Gastrocnemius medialis (tissue), 4 donors: ENCODE measurements at regions not wholly inside any gene's neighbourhood (a gene's known extent, or its start where the extent isn't known, plus 50 kb on each side); places are given as distances from the start of the nearest gene placed in this dataset.

Experiments used
- ATAC-seq, 2 donors: fragments of 150-250 bp; one replicate each; pipeline ENCODE4 v1.9.1; 2016
- DNase-seq, 2 donors: peaks; one replicate each; pipeline ENCODE4 v3.0.0-alpha.2; 2019
- H3K27ac ChIP-seq, 4 donors: fragments of 200-600 bp; sonication (generic); 1 replicate in 1 of 4; 2 replicates in 3 of 4; pipeline ENCODE4 v1.5.1; 2016 to 2018; ENCODE audit warnings: mild to moderate bottlenecking in 2 of 4, moderate library complexity in 1 of 4
- H3K27me3 ChIP-seq, 3 donors: fragments of 200-600 bp; sonication (generic) in 2 of 3; 1 replicate in 1 of 3; 2 replicates in 2 of 3; pipeline versions ENCODE4 v1.5.1 to v1.6.0; 2016 to 2019; ENCODE audit warnings: mild to moderate bottlenecking in 1 of 3, moderate library complexity in 1 of 3
- H3K36me3 ChIP-seq, 2 donors: fragments of 200-600 bp; sonication (generic) in 1 of 2; one replicate each; pipeline ENCODE4 v1.5.1; 2017 to 2018
- H3K4me1 ChIP-seq, 2 donors: fragments of 200-600 bp; sonication (generic) in 1 of 2; one replicate each; pipeline ENCODE4 v1.5.1; 2016 to 2017; ENCODE audit warnings: mild to moderate bottlenecking in 2 of 2
- H3K4me3 ChIP-seq, 4 donors: fragments of 200-600 bp; sonication (generic) in 3 of 4; 1 replicate in 1 of 4; 2 replicates in 3 of 4; pipeline ENCODE4 v1.5.1; 2016 to 2019; ENCODE audit warnings: mild to moderate bottlenecking in 2 of 4
- H3K9me3 ChIP-seq, 3 donors: fragments of 200-600 bp; sonication (generic) in 2 of 3; 1 replicate in 1 of 3; 2 replicates in 2 of 3; pipeline ENCODE4 v1.5.1; 2016 to 2019
- CTCF ChIP-seq, 5 experiments: fragments of 450-650 bp in 3 of 5; fragments of 200-600 bp in 2 of 5; sonication (generic) in 2 of 5; IDR thresholded peaks in 4 of 5; conservative IDR thresholded peaks in 1 of 5; 1 replicate in 4 of 5; 2 replicates in 1 of 5; pipeline ENCODE4 v1.5.1; 2016 to 2019; ENCODE audit warnings: antibody characterized with exemption in 5 of 5, mild to moderate bottlenecking in 3 of 5, moderate library complexity in 3 of 5
- POLR2A ChIP-seq, 2 donors: fragments of 450-650 bp; IDR thresholded peaks; one replicate each; pipeline ENCODE4 v1.6.1; 2017; ENCODE audit warnings: antibody characterized with exemption in 2 of 2, mild to moderate bottlenecking in 2 of 2, moderate library complexity in 2 of 2
- in situ Hi-C, 4 donors: fragments of 200-750 bp; cut with MboI; loops; one replicate each; pipeline versions ENCODE4 v1.15.0 to v1.8.0; 2017; ENCODE audit warnings: low sequenced_read_pairs in 4 of 4
- intact Hi-C: fragments of 100-400 bp; cut with DNase I; formaldehyde crosslinking; loops from one replicate; pipeline ENCODE4 v1.15.1; 2023; ENCODE audit warnings: low total_unique reads

GRCh38 chr2:212945526-212945925, 205.9 kb downstream of the IKZF2 start:
- Histone ChIP-seq H3K9me3 (no peaks in the 10 kb centered on the region), H3K4me3 (no peak overlapping the region), H3K36me3 (no peaks in the 10 kb centered on the region), H3K4me1 (peaks cover 17 to 18% of the 10 kb centered on the region in 2 donors), H3K27ac (no peak overlapping the region), H3K27me3 (no peaks in the 10 kb centered on the region)
- ATAC-seq (no peak), DNase-seq (no peak)
- in situ Hi-C loops (no loop called here), intact Hi-C loops (no loop called here)
- TF ChIP-seq CTCF (IDR thresholded peaks at IDR 0.05 in 4 of 5, conservative IDR thresholded peaks at IDR 0.05 in 1 of 5): no peak
- no peak for TF ChIP-seq POLR2A (IDR thresholded peaks at IDR 0.05)

- TF ChIP-seq CTCF (IDR thresholded peaks at IDR 0.05 in 4 of 5, conservative IDR thresholded peaks at IDR 0.05 in 1 of 5) (no peak), POLR2A (IDR thresholded peaks at IDR 0.05) (no peak)
- intact Hi-C loops: no loop called here
- ATAC-seq (peak in 1 of 2 donors; percentile 66), DNase-seq (no peak)
- no peak overlapping the region for H3K4me3 ChIP-seq
- H3K27ac ChIP-seq: peak overlapping the region; percentile 1 to 27 (median 16)
- in situ Hi-C loops: no loop called here
- peaks cover 20 to 22% of the 10 kb centered on the region in 2 donors for H3K4me1 ChIP-seq
- H3K9me3 ChIP-seq: no peaks in the 10 kb centered on the region
- H3K36me3 ChIP-seq: no peaks in the 10 kb centered on the region
- H3K27me3 ChIP-seq: no peaks in the 10 kb centered on the region
Measured at GRCh38 chr2:212943351-212943750, 208.1 kb downstream of the IKZF2 start.

- no peak overlapping the region for H3K27ac ChIP-seq
- no peaks in the 10 kb centered on the region for H3K9me3 ChIP-seq
- H3K4me1 ChIP-seq: peaks cover 20 to 22% of the 10 kb centered on the region in 2 donors
- DNase-seq (no peak), ATAC-seq (no peak)
- TF ChIP-seq CTCF (IDR thresholded peaks at IDR 0.05 in 4 of 5, conservative IDR thresholded peaks at IDR 0.05 in 1 of 5) (no peak), POLR2A (IDR thresholded peaks at IDR 0.05) (no peak)
- no peaks in the 10 kb centered on the region for H3K36me3 ChIP-seq
- H3K4me3 ChIP-seq: no peak overlapping the region
- in situ Hi-C loops: no loop called here
- intact Hi-C loops: no loop called here
- no peaks in the 10 kb centered on the region for H3K27me3 ChIP-seq
Measured at GRCh38 chr2:212941361-212941760, 210.1 kb downstream of the IKZF2 start.

GRCh38 chr2:212940816-212941215, 210.6 kb downstream of the IKZF2 start:
- in situ Hi-C loops (no loop called here), intact Hi-C loops (no loop called here)
- DNase-seq (peak in 1 of 2 donors; percentile 15), ATAC-seq (no peak)
- Histone ChIP-seq H3K4me1 (peaks cover 22 to 25% of the 10 kb centered on the region in 2 donors), H3K27me3 (no peaks in the 10 kb centered on the region), H3K27ac (no peak overlapping the region), H3K4me3 (no peak overlapping the region), H3K36me3 (no peaks in the 10 kb centered on the region), H3K9me3 (no peaks in the 10 kb centered on the region)
- no peak for TF ChIP-seq CTCF (IDR thresholded peaks at IDR 0.05 in 4 of 5, conservative IDR thresholded peaks at IDR 0.05 in 1 of 5)
- TF ChIP-seq POLR2A (IDR thresholded peaks at IDR 0.05): no peak
